ENCODE measurements at regions not wholly inside any gene's neighbourhood (a gene's known extent, or its start where the extent isn't known, plus 50 kb on each side); places are given as distances from the start of the nearest gene placed in this dataset.
A peak's percentile ranks its signal among the peaks of the same experiment; 100 is the strongest.
"Not testable (repeated sequence)": the region's sequence is repeated elsewhere in the genome, so short reads cannot be mapped to it uniquely, and the experiment has no call there.

DNA sequence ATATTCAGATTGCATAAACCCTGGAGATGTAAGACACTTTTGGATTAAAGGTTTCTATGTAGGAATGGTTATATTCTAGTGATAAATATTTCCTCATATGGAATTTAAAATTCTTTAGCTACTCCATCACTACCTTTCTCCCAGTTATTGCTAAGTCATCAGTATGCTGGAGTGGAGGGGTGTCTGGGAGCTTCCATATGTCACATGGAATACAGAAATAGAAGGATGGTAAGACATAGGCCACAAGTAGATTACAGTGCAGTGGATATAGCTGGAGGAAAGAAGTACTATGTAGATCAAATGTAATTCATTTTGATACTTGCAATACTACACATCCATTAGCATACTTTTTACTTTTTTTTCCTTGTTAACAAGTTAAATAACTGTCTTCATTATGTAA is 428.4 kb downstream of the ARL4A start:
- H3K4me3 Mint-ChIP-seq, result no peak overlapping the region
- no peaks in the 10 kb centered on the region for H3K9me3 ChIP-seq (ENCODE audit: low read length)
- H3K36me3 Mint-ChIP-seq, result no peaks in the 10 kb centered on the region
- H3K9me3 Mint-ChIP-seq, result no peaks in the 10 kb centered on the region
- no peak overlapping the region for H3K4me3 ChIP-seq (ENCODE audit: low read length)
- ChIA-PET POLR2A (no interaction called here), CTCF (interaction anchor here (1.1 kb wide), 1 partner anchor 429 kb away, joined by 3 read pairs; no protein-coding TSS in a partner anchor)
- H3K4me1 Mint-ChIP-seq, result no peaks in the 10 kb centered on the region
- no peak overlapping the region for H3K27ac ChIP-seq (ENCODE audit: low read depth, low read length)
- H3K27me3 ChIP-seq (ENCODE audit: insufficient read depth, low read length, poor library complexity, severe bottlenecking), result no peaks in the 10 kb centered on the region
- no peaks in the 10 kb centered on the region for H3K4me1 ChIP-seq (ENCODE audit: insufficient read depth, low read length)
- DNase-seq, result no peak
- H3K36me3 ChIP-seq (ENCODE audit: insufficient read depth, low read length), result no peaks in the 10 kb centered on the region
- H3K27me3 Mint-ChIP-seq, result peaks cover 4 to 6% of the 10 kb centered on the region in 2 donors
- no peak overlapping the region for H3K27ac Mint-ChIP-seq

DNA sequence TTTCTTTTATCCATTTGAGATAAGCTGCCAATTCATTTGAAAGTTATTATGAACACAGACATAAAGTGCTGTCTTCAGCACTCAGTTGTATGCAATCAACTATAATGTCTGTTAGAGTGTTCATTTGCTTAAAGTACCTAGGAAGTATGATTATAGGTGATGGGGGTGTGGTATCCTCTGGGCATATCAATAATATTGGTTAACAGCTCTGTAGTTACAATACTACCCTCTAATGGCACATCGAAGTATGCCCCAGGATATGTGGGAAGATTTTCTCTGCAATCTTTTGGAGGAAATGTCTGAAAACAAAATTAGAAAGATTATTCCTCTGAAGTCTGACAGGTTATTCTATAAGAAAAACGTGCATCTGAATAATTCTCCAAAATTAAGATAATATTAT is 429.7 kb downstream of the ARL4A start:
- Histone ChIP-seq H3K36me3 (ENCODE audit: insufficient read depth, low read length) (no peaks in the 10 kb centered on the region), H3K27ac (ENCODE audit: low read depth, low read length) (no peak overlapping the region), H3K27me3 (ENCODE audit: insufficient read depth, low read length, poor library complexity, severe bottlenecking) (no peaks in the 10 kb centered on the region), H3K4me3 (ENCODE audit: low read length) (no peak overlapping the region), H3K9me3 (ENCODE audit: low read length) (no peaks in the 10 kb centered on the region), H3K4me1 (ENCODE audit: insufficient read depth, low read length) (no peaks in the 10 kb centered on the region)
- no peaks in the 10 kb centered on the region for H3K4me1 Mint-ChIP-seq
- peak overlapping the region in 1 of 8 donors; percentile 7 for H3K27ac Mint-ChIP-seq
- CTCF ChIA-PET, result no interaction called here
- H3K4me3 Mint-ChIP-seq, result no peak overlapping the region
- peaks cover 0 to 7% (median 0%) of the 10 kb centered on the region in 5 donors for H3K9me3 Mint-ChIP-seq
- POLR2A ChIA-PET, result no interaction called here
- H3K36me3 Mint-ChIP-seq, result no peaks in the 10 kb centered on the region
- H3K27me3 Mint-ChIP-seq, result peaks cover 4 to 6% of the 10 kb centered on the region in 2 donors
- no peak for DNase-seq

DNA sequence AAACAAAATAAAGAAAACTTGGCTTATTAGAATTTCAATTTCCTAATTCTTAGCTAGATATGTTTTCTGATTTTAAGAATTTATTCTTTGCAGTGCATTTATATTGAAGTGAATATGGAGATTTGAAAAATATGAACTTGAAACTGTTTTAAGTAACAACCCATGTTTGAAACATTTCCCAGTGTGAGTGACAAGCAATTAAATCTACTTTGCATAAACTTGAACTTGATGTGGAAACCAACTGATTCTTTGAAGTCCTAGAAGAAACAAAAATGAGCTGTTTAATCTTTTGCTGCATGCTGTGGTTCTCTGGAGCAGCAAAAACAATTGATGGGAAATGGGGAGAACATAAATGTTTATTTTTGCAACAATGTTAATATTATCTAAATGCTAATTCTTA is 430.2 kb downstream of the ARL4A start:
- no peaks in the 10 kb centered on the region for H3K9me3 ChIP-seq (ENCODE audit: low read length)
- CTCF ChIA-PET, result no interaction called here
- no peaks in the 10 kb centered on the region for H3K36me3 ChIP-seq (ENCODE audit: insufficient read depth, low read length)
- DNase-seq, result no peak
- H3K9me3 Mint-ChIP-seq, result peaks cover 0 to 11% (median 0%) of the 10 kb centered on the region in 5 donors
- H3K4me3 ChIP-seq (ENCODE audit: low read length), result no peak overlapping the region
- no peaks in the 10 kb centered on the region for H3K27me3 ChIP-seq (ENCODE audit: insufficient read depth, low read length, poor library complexity, severe bottlenecking)
- H3K27ac Mint-ChIP-seq, result no peak overlapping the region
- POLR2A ChIA-PET, result no interaction called here
- H3K4me3 Mint-ChIP-seq, result no peak overlapping the region
- H3K4me1 Mint-ChIP-seq, result no peaks in the 10 kb centered on the region
- H3K4me1 ChIP-seq (ENCODE audit: insufficient read depth, low read length), result no peaks in the 10 kb centered on the region
- H3K27me3 Mint-ChIP-seq, result peaks cover 4 to 5% of the 10 kb centered on the region in 2 donors
- no peaks in the 10 kb centered on the region for H3K36me3 Mint-ChIP-seq
- no peak overlapping the region for H3K27ac ChIP-seq (ENCODE audit: low read depth, low read length)

DNA sequence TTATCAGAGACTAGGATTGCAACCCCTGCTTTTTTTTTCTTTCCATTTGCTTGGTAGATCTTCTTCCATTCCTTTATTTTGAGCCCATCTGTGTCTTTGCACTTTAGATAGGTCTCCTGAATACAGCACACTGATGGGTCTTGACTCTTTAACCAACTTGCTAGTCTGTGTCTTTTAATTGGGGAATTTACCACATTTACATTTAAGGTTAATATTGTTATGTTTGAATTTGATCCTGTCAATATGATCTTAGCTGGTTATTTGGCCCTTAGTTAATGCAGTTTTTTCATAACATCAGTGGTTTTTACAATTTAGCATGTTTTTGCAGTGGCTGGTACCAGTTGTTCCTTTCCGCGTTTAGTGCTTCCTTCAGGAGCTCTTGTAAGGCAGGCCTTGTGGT is 437.2 kb downstream of the ARL4A start:
- H3K27me3 ChIP-seq (ENCODE audit: insufficient read depth, low read length, poor library complexity, severe bottlenecking); CTCF ChIA-PET; H3K27ac ChIP-seq (ENCODE audit: low read depth, low read length); POLR2A ChIA-PET; H3K27me3 Mint-ChIP-seq; H3K27ac Mint-ChIP-seq; H3K36me3 Mint-ChIP-seq; H3K4me1 Mint-ChIP-seq; H3K4me3 ChIP-seq (ENCODE audit: low read length); H3K9me3 ChIP-seq (ENCODE audit: low read length); H3K4me3 Mint-ChIP-seq; H3K36me3 ChIP-seq (ENCODE audit: insufficient read depth, low read length); H3K4me1 ChIP-seq (ENCODE audit: insufficient read depth, low read length); DNase-seq: not testable (repeated sequence)
- peaks cover 0 to 28% (median 18%) of the 10 kb centered on the region in 5 donors for H3K9me3 Mint-ChIP-seq

- H3K9me3 Mint-ChIP-seq, result peaks cover 0 to 27% (median 18%) of the 10 kb centered on the region in 5 donors
- no peaks in the 10 kb centered on the region for H3K4me1 Mint-ChIP-seq
- Histone ChIP-seq H3K4me1 (ENCODE audit: insufficient read depth, low read length) (no peaks in the 10 kb centered on the region), H3K36me3 (ENCODE audit: insufficient read depth, low read length) (no peaks in the 10 kb centered on the region), H3K9me3 (ENCODE audit: low read length) (no peaks in the 10 kb centered on the region), H3K27me3 (ENCODE audit: insufficient read depth, low read length, poor library complexity, severe bottlenecking) (no peaks in the 10 kb centered on the region), H3K27ac (ENCODE audit: low read depth, low read length) (no peak overlapping the region), H3K4me3 (ENCODE audit: low read length) (no peak overlapping the region)
- H3K27me3 Mint-ChIP-seq, result peaks cover 6 to 14% of the 10 kb centered on the region in 2 donors
- H3K36me3 Mint-ChIP-seq, result peaks cover 0 to 5% (median 0%) of the 10 kb centered on the region in 3 donors
- ChIA-PET POLR2A (no interaction called here), CTCF (no interaction called here)
- no peak overlapping the region for H3K27ac Mint-ChIP-seq
- no peak for DNase-seq
- H3K4me3 Mint-ChIP-seq, result no peak overlapping the region
Measured at GRCh38 chr7:13126347-13126746, 438.9 kb downstream of the ARL4A start.

DNA sequence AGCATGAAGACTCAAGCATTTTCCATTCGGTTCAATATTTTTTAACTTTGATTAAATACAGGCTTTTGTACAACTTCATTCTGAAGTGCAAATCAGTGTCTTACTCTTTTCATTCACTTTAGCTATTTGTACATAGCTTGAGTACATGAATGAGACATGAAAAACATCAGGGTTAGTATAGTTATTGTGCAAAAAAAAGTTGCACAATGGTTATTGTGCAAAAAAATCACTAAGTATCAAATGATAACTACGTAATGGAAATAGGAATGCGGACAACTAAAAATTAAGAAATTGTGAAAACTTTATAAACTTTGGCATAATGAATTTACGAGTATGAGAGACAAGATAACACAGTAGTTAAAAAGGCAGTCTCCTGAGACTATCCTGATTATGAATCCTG is 442.9 kb downstream of the ARL4A start:
- POLR2A ChIA-PET, result no interaction called here
- H3K27me3 ChIP-seq (ENCODE audit: insufficient read depth, low read length, poor library complexity, severe bottlenecking), result no peaks in the 10 kb centered on the region
- Mint-ChIP-seq H3K4me1 (no peaks in the 10 kb centered on the region), H3K4me3 (no peak overlapping the region), H3K27me3 (peaks cover 1 to 11% of the 10 kb centered on the region in 2 donors), H3K36me3 (peaks cover 0 to 2% (median 0%) of the 10 kb centered on the region in 3 donors), H3K9me3 (peaks cover 0 to 6% (median 4%) of the 10 kb centered on the region in 5 donors), H3K27ac (no peak overlapping the region)
- H3K36me3 ChIP-seq (ENCODE audit: insufficient read depth, low read length), result no peaks in the 10 kb centered on the region
- CTCF ChIA-PET, result no interaction called here
- no peaks in the 10 kb centered on the region for H3K4me1 ChIP-seq (ENCODE audit: insufficient read depth, low read length)
- no peak for DNase-seq
- H3K4me3 ChIP-seq (ENCODE audit: low read length), result no peak overlapping the region
- H3K27ac ChIP-seq (ENCODE audit: low read depth, low read length), result no peak overlapping the region
- no peaks in the 10 kb centered on the region for H3K9me3 ChIP-seq (ENCODE audit: low read length)

GRCh38 chr7:13130906-13131305 is 443.5 kb downstream of the ARL4A start:
- H3K36me3 ChIP-seq (ENCODE audit: insufficient read depth, low read length); CTCF ChIA-PET; DNase-seq; H3K4me1 Mint-ChIP-seq; H3K27me3 ChIP-seq (ENCODE audit: insufficient read depth, low read length, poor library complexity, severe bottlenecking); H3K36me3 Mint-ChIP-seq; POLR2A ChIA-PET; H3K27ac ChIP-seq (ENCODE audit: low read depth, low read length); H3K9me3 ChIP-seq (ENCODE audit: low read length); H3K4me3 ChIP-seq (ENCODE audit: low read length); H3K9me3 Mint-ChIP-seq; H3K4me3 Mint-ChIP-seq; H3K27ac Mint-ChIP-seq; H3K4me1 ChIP-seq (ENCODE audit: insufficient read depth, low read length): not testable (repeated sequence)
- H3K27me3 Mint-ChIP-seq, result peaks cover 1 to 11% of the 10 kb centered on the region in 2 donors

- Mint-ChIP-seq H3K27me3 (peaks cover 3 to 11% of the 10 kb centered on the region in 2 donors), H3K4me1 (no peaks in the 10 kb centered on the region), H3K36me3 (no peaks in the 10 kb centered on the region), H3K27ac (no peak overlapping the region), H3K9me3 (peaks cover 0 to 10% (median 4%) of the 10 kb centered on the region in 5 donors), H3K4me3 (no peak overlapping the region)
- Histone ChIP-seq H3K9me3 (ENCODE audit: low read length) (no peaks in the 10 kb centered on the region), H3K4me1 (ENCODE audit: insufficient read depth, low read length) (no peaks in the 10 kb centered on the region), H3K27me3 (ENCODE audit: insufficient read depth, low read length, poor library complexity, severe bottlenecking) (no peaks in the 10 kb centered on the region), H3K36me3 (ENCODE audit: insufficient read depth, low read length) (no peaks in the 10 kb centered on the region), H3K27ac (ENCODE audit: low read depth, low read length) (no peak overlapping the region), H3K4me3 (ENCODE audit: low read length) (no peak overlapping the region)
- no peak for DNase-seq
- ChIA-PET POLR2A (no interaction called here), CTCF (no interaction called here)
Measured at GRCh38 chr7:13132314-13132713, 444.9 kb downstream of the ARL4A start.

GRCh38 chr7:13136345-13136744 is 448.9 kb downstream of the ARL4A start:
- POLR2A ChIA-PET; H3K4me3 ChIP-seq (ENCODE audit: low read length); H3K27me3 ChIP-seq (ENCODE audit: insufficient read depth, low read length, poor library complexity, severe bottlenecking); H3K9me3 Mint-ChIP-seq; H3K4me1 Mint-ChIP-seq; H3K9me3 ChIP-seq (ENCODE audit: low read length); H3K4me3 Mint-ChIP-seq; H3K27ac ChIP-seq (ENCODE audit: low read depth, low read length); H3K4me1 ChIP-seq (ENCODE audit: insufficient read depth, low read length); DNase-seq; CTCF ChIA-PET; H3K27me3 Mint-ChIP-seq; H3K36me3 Mint-ChIP-seq; H3K27ac Mint-ChIP-seq; H3K36me3 ChIP-seq (ENCODE audit: insufficient read depth, low read length): not testable (repeated sequence)

Measured in CD8-positive, alpha-beta memory T cell (primary cell).